OCI-LY7 (cell line): ENCODE measurements at regions not wholly inside any gene's neighbourhood (a gene's known extent, or its start where the extent isn't known, plus 50 kb on each side); places are given as distances from the start of the nearest gene placed in this dataset.

Experiments used
- CTCF ChIP-seq: fragments of 200-600 bp; sonication (generic); conservative IDR thresholded peaks from 2 replicates; pipeline ENCODE4 v1.5.1; 2014; ENCODE audit warnings: mild to moderate bottlenecking, antibody characterized with exemption, low read length, moderate library complexity, mixed read lengths
- EZH2phosphoT487 ChIP-seq: fragments of 200-600 bp; sonication (generic); IDR thresholded peaks from 2 replicates; pipeline ENCODE4 v1.6.1; 2018; ENCODE audit warnings: low read depth, borderline replicate concordance, mild to moderate bottlenecking, mixed run types, antibody characterized with exemption, low read length, moderate library complexity, mixed read lengths

- no peak for TF ChIP-seq CTCF
- TF ChIP-seq EZH2phosphoT487 = no peak
These were observed 207.7 kb downstream of the MMUT start for GRCh38 chr6:49255335-49255734.
